RKO (cell line): ENCODE measurements at regions not wholly inside any gene's neighbourhood (a gene's known extent, or its start where the extent isn't known, plus 50 kb on each side); places are given as distances from the start of the nearest gene placed in this dataset.
"Not testable (repeated sequence)": the region's sequence is repeated elsewhere in the genome, so short reads cannot be mapped to it uniquely, and the experiment has no call there.

ENCODE experiments used
- DNase-seq: peaks from one replicate; pipeline ENCODE4 v3.0.0-alpha.2; 2016; ENCODE audit warnings: low spot score

DNA sequence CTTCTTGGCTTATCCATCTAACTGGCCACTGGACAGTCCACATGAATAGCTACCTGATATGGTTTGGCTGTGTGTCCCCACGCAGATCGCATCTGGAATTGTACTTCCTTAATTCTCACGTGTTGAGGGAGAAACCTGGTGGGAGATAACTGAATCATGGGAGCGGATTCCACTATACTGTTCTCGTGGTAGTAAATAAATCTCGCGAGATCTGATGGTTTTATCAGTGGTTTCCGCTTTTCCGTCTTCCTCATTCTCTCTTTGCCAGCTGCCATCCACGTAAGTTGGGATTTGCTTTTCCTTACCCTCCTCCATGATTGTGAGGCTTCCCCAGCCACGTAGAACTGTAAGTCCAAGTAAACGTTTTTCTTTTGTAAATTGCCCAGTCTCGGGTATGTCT is 1496.4 kb downstream of the KHDRBS2 start:
- not testable (repeated sequence) for DNase-seq

DNA sequence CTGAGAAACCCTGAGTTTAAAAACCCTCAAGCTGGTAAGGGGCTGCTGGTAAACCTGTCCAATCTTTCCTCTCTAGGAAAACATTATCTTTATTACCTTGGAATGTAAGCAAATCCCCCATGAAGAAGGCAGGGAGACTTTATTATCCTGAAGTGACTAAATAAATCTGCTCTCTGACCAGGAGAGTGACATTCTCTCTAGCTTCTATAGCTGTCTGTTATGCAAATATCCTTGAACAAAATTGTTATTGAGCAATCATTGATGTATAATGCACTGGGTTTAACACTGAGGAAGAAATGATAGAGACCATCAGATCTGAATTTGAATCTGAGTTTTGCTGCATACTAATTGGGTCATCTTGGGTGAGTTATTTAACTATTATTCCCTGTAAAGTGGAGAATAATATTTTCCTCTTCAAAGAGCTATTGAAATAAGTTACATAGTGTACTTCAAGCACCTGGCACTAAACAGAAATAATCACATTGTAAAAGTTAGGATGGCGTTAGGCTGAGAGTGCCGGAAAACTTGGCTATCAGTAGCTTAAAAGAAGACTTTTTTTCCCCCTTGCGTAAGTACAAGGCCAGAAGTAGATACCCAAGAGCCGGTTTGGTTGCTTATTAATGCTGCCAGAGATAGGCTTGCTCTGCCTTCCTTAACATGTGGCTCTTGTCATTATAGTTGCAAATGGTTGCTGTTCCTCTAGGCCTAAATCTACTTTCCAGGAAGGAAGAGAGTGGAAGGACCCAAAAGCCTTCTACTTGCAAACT is 1503.1 kb downstream of the KHDRBS2 start:
- DNase-seq, result not testable (repeated sequence)

DNA sequence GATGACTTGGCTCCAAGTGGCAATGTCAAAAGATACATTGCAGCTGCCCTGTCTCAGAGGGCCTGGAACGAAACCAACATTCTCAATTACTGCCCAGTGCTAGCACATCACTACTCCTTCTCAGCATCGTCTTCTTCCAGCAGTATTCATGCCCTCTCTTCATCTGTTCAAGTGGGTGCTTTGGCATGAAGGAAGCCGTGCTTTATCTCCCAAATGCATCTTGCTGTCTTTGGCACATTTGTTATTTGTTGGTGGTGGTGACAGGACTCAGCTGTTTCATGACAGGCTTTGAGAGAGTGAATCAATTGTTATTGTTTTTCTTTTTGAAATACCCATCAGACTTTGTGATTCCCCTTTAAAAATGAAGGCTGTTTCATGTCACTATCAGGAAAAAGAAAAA is 1506.4 kb downstream of the KHDRBS2 start:
- DNase-seq, result not testable (repeated sequence)

DNA sequence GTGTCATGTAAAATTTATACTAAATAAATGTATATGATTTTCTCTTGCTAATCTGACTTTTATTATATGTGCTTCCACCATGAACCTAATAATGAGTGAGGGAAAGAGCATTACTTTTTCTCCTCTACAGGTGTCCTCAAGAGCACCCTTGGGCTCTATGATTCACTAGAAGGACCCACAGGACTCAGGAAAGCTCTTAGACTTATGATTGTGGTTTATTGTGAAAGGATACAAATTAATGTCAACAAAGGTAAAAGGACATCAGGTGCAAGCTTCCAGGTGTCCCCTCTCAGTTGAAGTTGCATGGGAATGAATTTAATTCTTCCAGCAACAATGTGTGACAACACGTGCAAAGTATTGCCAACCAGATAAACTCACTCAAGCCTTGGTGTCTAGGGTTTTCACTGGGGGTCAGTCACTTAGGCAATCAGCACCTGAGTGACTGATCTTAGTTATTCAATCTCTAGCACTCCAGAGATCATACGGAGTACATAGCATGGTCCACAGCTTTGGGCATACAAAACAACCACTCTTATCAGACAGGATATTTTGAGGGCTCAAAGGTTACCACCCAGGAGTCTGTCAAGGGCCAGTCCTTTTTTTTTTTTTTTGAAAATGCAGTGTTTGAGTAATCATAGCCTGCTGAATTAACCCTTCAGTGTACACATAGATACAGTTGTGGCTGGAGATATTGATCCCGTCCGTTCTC is 1518.1 kb downstream of the KHDRBS2 start:
- not testable (repeated sequence) for DNase-seq

DNA sequence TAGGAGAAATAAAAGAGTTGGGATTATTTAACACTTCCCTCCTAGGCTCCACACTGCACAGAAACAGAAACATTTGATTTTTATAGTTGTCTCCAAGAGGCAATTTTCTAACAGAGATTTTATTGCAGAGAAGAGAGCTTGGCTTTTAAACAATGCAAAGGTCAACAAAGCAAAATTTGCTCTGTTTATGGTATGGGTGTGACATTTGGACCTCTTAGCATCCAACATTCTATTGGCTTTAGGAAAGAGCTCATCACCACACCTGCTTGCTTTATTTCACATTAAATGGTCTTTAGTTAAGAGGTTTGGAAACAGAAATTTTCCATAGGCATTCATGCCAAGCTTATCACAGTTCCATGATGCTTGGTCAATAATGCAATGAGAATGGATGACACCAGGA is 1520.7 kb downstream of the KHDRBS2 start:
- not testable (repeated sequence) for DNase-seq

DNA sequence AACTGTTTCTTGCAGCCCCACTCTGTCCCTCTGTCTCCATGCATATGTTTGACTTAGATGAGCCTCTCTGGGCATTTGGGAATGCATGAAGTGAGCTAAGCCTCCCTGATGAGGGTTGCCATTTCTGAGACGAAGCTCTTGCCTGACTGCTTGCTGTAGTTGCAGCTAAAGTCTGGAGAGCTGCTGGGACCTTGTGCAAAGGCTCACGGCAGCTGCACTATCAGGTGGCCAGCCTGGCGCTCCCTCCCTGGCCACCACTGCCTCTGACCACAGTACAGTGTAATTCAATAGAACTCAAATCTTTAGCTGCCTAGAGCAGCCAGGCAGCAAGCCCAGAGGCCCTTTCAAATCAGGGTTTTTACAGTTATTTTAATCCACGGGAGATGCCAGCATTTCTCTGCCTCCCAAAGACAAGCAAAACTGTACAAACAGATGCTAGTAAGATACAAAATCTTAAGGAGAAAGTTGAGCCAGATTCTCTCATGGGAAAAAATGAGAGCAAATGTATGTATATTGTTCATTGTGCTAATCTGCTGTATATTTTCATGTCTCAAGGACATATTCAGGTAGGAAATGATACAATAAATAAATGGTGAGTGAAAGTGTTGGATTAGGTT is 1522.5 kb downstream of the KHDRBS2 start:
- DNase-seq, result not testable (repeated sequence)

DNA sequence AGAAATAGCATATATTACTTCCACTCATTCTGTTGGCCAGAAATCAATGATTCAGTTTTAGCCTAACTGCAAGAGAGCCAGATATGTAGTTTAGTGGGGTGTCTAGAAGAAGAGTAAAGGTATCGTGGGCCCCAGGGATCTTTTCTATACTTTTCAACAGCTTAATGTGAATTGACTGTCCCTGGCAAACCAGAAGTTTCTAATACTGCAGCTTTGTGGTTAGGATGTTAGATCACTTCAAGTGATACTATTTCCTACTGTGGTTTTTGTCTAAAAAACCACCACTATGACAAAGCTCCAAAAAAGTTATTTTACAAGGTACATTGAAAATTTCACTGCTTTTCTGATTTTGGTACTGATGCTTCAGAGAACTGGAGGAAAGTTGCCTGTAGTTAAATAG is 1525.1 kb downstream of the KHDRBS2 start:
- DNase-seq, result not testable (repeated sequence)

DNA sequence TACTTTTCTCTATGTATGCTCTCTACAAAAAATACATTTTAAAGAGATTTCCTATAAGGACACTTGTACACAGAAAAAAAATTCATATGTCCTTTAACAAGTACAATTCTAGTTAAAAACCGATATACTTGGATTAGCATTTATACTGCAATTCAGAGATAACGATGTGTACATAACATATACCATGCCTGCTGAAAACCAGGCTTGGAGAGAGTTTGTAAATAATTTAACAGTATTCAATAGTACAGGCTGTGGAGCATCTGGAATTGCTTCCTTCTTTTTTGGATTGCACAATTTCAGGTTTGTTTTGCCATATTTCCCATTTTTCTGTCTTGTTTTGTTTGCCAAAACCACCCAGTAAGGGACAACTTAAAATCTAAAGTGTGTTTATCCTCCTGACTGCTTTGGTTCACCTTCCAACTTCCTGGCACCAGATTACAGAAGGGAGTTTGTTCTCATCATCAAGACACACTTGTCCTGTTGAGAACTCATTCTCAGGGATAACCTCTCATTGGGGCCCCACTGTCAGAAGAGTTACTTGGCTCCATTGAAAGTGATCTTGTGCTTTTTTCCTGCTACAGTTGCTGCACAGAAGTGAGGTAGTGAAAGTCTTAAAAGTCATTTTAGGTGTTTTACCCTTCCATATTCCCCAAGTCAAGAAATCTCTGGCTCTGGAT is 1526.7 kb downstream of the KHDRBS2 start:
- not testable (repeated sequence) for DNase-seq

DNA sequence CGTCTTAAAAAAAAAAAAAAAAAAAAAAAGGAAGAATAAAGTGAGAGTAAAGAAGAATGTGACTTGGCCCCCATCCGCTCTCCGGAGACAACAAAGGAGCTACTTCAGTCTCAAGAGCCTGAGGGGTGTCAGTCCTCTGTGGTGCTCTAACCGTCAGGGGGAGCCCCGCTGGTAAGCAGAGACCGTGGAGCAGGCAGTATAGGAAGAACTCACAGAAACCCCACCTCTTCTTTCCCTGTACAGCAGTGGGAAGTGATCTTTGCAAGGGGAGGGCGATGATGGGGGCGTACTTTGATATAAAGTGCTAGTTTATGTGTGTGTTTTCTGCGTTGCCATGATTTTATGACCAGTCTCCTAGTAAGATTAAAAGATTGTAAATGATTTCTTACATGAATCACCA is 1527.3 kb downstream of the KHDRBS2 start:
- DNase-seq, result not testable (repeated sequence)

DNA sequence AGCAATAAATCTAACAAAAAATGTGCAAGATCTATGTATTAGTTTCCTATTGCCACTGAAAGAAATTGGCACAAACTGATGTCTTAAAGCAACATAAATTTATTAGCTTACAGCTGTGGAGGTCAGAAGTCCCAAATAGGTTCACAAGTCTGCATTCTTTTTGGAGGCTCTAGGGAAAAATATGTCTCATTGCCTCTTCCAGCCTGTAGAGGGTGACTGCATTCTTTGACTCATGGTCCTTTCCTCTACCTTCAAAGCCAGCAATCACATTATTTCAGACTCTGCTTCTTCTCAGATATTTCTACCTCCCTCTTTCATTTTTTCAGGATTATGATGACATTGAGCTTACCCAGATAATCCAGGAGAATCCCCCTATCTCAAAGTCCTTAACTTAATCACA is 1531.1 kb downstream of the KHDRBS2 start:
- no peak for DNase-seq

DNA sequence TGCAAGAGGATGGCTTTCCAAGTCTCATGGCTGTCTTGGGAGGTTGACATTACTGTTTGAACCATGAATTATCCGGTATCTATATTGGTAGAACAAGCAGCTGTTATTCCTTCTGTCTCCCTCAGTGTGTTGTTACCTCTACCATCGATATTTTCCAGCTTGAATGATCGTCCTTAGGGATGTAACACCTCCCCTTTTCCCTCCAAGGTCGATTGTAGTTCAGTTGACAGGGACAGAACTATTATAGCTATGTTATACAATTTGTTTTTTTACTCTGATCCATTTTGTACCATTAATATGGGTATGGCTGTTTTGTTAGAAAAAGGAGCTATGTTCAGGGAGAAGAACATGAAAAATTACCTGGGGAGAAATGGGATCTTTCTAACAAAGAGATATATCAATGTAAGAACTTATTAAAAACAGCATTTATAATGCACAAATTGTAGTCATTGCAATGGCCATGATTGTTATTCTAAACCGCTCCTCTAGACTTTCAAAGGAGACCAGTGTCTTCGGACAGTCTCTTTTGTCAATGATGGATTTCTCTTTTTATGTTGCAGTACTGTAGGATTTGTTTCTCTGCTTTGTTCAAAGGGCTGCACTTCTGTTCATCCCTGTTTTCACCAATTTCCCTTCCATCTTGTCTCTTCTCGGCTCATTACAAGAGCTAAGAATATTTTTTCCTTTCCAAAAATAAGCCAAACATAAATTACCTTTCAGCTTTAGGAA is 1535.5 kb downstream of the KHDRBS2 start:
- not testable (repeated sequence) for DNase-seq

DNA sequence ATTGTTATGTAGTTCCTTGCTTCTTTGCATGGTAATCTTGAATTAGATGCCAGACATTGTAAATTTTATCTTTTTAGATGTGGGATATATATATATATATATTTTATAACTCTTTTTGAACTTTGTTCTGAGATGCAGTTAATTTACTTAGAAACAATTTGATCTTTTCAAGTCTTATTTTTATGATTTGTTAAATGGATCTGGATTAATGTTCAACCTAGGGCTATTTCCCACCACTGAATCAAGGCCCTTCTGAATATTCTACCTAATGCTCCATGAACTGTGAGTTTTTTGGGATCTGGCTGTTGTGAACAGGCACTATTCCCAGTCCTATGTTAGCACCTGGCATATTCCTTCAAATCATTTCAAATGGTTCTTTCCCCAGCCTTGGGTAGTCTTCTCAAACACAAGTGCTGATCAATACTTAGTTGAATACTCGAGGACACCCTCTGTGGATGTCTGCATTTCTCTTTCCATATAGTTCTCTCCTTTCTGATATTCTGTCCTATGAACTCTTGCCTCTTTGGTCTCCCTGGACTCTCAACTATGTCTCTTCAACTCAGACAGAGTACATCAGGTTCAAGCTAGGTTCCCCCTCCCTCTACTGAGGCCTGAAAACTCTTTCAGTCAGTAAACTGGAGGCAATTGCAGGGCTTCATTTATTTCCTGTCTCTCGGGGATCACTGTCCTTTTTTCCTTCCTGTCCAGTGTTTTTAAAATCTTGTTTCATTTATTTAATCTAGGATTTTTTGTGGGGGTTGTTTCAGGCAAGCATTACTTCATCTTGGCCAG is 1538.1 kb downstream of the KHDRBS2 start:
- not testable (repeated sequence) for DNase-seq

DNA sequence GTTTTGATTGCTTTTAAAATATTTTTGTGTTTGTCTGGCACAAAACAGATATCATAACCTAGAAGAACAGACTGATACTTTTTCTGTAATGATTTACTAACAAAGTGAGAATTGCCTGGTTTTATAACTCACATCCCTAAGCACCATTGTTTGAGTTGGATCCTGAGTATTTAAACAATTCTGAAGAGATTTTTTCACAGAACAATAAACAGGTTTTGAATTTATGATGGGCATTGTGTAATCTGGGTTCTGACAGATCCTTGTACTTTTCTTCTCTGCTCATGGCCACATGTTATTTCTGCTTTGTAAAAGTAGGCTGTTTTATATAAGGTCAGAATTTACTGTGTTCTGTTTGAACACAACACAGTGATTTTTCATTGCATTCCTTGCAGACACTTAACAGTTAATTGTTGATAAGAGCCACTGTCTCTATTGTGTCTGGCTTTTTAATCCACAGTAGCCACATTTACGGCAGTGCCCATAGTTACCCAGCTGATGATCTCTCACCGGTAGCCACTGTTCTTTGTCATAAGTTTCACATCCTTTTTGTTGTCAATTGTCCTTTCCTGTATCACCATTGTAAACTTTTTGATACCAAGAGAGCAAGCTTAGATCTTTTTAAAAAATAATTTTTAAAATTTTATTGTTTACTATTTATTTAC is 1548.1 kb downstream of the KHDRBS2 start:
- DNase-seq, result not testable (repeated sequence)

DNA sequence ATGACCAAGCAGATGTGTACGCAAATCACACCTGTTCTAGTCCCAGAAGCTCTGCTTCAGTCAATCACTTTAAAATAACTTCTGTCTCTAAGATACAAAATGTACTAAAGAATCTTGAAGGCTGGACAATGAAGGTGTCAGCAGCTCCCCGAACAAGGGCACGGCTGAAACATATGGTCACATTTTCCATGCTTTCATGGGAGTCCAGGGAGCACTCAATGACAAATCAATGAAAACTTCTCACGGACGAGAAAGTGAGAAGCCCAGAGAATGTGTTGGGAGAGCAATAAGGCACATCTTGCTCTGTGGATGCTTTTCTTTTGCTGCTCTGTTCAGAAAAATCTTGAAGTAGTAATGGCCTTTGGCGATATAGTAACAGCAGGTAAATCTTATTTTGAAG is 1548.7 kb downstream of the KHDRBS2 start:
- not testable (repeated sequence) for DNase-seq

DNA sequence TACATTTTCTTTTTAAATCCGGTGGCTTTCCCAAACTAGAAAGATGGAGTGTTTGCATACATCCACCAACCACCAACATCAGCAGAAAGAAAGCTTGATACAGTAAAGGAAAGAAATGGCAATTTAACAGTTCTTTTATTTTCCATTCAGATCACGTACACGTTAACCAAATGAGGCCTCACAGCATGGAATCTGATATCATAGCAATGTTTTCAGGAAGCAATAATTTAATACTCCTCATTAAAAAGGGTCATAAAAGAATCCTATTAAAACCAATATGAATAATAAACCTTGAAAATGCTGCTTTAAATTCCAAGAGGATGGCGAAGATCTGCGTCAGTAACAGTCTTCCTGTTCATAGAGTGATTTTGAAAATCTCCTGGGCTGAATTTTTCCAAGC is 1562.1 kb downstream of the KHDRBS2 start:
- DNase-seq, result not testable (repeated sequence)

DNA sequence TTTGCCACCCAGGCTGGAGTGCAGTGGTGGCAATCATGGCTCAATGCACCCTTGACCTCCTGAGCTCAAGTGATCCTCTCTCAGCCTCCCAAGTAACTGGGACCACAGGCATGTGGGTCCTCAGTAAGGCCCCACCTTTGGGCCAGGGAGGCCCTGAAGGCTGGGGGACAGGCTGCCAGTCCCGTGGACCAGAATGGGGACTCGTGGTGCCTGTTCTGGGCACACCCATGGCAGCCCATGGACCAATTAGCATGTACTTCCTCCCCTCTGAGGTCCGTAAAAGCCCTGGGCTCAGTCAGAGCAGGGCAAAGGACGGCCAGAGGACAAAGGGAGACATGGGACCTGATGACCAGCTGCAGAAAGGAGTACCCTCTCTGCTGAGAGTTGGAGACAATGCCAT is 1590.8 kb downstream of the KHDRBS2 start:
- no peak for DNase-seq

DNA sequence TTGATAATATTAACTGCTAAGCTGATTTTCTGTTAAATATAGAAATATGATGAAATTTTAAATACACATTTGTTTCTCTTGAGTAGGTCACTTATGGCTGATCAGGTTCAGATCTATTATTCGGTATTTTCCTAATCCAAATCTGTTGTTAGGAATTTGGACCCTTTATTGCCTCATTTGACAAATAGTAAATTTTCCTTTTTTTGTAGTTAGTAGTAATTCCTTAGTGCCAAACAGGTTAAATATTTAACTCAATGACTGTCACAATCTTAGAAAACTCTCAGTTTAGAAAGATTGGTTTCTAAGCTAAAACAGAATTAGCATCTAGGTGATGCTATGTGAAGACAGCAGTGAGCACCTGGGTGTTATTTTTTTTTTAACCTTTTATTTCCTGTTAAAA is 1598.9 kb downstream of the KHDRBS2 start:
- no peak for DNase-seq

DNA sequence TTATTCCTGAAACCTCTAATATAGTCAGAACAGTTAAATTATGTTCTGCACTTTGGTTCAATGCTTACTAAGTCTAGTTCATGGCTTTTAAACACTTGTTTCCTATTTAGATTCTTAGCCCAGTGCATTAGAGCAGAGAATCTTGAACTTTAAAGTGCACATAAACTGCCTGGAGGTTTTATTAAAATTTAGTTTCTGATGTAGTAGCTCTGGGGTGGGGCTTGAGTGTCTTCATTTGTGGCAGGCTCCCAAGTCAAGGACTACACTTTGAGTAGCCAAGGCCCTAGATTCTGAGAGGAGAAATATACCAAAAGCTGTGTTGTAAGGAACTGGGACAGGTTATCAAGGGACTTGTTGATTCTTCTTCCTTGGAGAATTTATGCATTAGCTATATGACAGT is 1604.2 kb downstream of the KHDRBS2 start:
- no peak for DNase-seq

DNA sequence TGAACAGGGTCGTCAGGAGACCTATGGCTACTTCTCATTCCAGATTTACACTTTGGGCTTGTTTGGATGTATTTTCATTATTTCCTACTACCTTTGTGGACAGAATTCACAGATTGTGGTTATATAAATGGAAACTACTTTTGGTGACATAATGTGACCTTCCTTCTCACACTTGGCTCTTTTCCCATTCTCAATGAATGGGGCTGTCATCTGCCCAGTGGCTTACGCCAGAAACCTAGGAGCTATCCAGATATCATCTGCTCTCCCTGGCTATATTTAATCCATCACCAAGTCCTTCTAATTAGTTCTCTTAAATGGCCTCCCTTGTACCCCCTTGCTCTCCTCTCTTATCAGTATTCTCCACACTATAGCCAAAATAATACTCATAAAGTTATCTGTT is 1606.8 kb downstream of the KHDRBS2 start:
- DNase-seq, result no peak

DNA sequence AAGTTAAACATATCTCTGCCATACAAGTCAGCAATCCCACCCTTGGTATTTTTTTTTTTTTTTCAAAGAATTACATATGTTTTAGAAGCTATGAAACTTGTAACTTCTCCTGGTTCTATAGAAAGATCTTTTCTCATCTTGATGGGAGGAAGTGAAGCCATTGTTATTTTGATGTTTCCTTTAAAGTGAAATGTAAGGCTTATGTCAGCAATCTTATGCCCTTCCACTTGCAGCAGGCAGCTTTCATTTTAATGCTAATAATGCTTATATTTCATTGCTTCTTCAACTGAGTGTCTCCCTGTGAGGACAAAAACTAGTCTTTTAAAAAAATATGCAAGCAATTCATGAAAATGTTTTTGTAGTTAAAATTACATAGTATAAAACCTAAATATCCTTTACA is 1614.7 kb downstream of the KHDRBS2 start:
- DNase-seq, result no peak
